ENCODE measurements at regions not wholly inside any gene's neighbourhood (a gene's known extent, or its start where the extent isn't known, plus 50 kb on each side); places are given as distances from the start of the nearest gene placed in this dataset.

GRCh38 chr6:165974817-165975216 lies 192.8 kb downstream of the TBXT start:
- no peak for TF ChIP-seq TAF1 (conservative IDR thresholded peaks at IDR 0.05)
- no peak for TF ChIP-seq HNF4G (IDR thresholded peaks at IDR 0.05)
- TF ChIP-seq RAD21 (IDR thresholded peaks at IDR 0.05): no peak
- TF ChIP-seq HNF4A (conservative IDR thresholded peaks at IDR 0.05): no peak
- no peak for TF ChIP-seq YY1 (IDR thresholded peaks at IDR 0.05)
- TF ChIP-seq EGR1 (IDR thresholded peaks at IDR 0.05; ENCODE audit: low read depth in 2 of 2): no peak
- TF ChIP-seq SP1 (IDR thresholded peaks at IDR 0.05): no peak
- no peak for TF ChIP-seq NR2F2 (IDR thresholded peaks at IDR 0.05)
- no peak for TF ChIP-seq RXRA (IDR thresholded peaks at IDR 0.05)
- TF ChIP-seq MAX (IDR thresholded peaks at IDR 0.05): no peak
- TF ChIP-seq JUND (IDR thresholded peaks at IDR 0.05): no peak
- no peak for TF ChIP-seq GABPA (IDR thresholded peaks at IDR 0.05 in 1 of 2, conservative IDR thresholded peaks at IDR 0.05 in 1 of 2)
- no peak for TF ChIP-seq FOXA2 (IDR thresholded peaks at IDR 0.05)
- no peak for TF ChIP-seq ZBTB33 (IDR thresholded peaks at IDR 0.05)
- no peak for TF ChIP-seq ATF3 (IDR thresholded peaks at IDR 0.05)

GRCh38 chr6:165973473-165973872 lies 194.2 kb downstream of the TBXT start:
- no peaks in the 10 kb centered on the region for H3K27me3 ChIP-seq (ENCODE audit: control insufficient read depth in 4 of 4, insufficient read depth in 4 of 4, low read length in 3 of 4)
- no peak for DNase-seq (ENCODE audit: low spot score)
- H3K27ac ChIP-seq (ENCODE audit: low read depth in 1 of 2, low read length in 2 of 2): no peak overlapping the region
- H3K36me3 ChIP-seq (ENCODE audit: control insufficient read depth in 4 of 4, insufficient read depth in 3 of 4, low read depth in 1 of 4, low read length in 3 of 4): no peaks in the 10 kb centered on the region
- no peaks in the 10 kb centered on the region for H3K4me1 ChIP-seq (ENCODE audit: control insufficient read depth in 4 of 4, insufficient read depth in 4 of 4, low read length in 3 of 4)
- 90% methylated on average over 7 of the region's 7 CpGs for WGBS
- TF ChIP-seq RAD21 (IDR thresholded peaks at IDR 0.05): no peak
- no peak for TF ChIP-seq FOXA2 (IDR thresholded peaks at IDR 0.05)
- no peak for TF ChIP-seq HNF4A (conservative IDR thresholded peaks at IDR 0.05)
- TF ChIP-seq RXRA (IDR thresholded peaks at IDR 0.05): no peak
- TF ChIP-seq NR2F2 (IDR thresholded peaks at IDR 0.05): no peak
- TF ChIP-seq ZBTB33 (IDR thresholded peaks at IDR 0.05): no peak
- TF ChIP-seq GABPA (IDR thresholded peaks at IDR 0.05 in 1 of 2, conservative IDR thresholded peaks at IDR 0.05 in 1 of 2): no peak
- no peak for TF ChIP-seq SP1 (IDR thresholded peaks at IDR 0.05)
- no peak for TF ChIP-seq YY1 (IDR thresholded peaks at IDR 0.05)
- TF ChIP-seq MAX (IDR thresholded peaks at IDR 0.05): no peak
- TF ChIP-seq JUND (IDR thresholded peaks at IDR 0.05): no peak
- no peak for TF ChIP-seq FOXA1 (IDR thresholded peaks at IDR 0.05)
- TF ChIP-seq HNF4G (IDR thresholded peaks at IDR 0.05): no peak
- H3K4me3 ChIP-seq (ENCODE audit: low read depth in 1 of 3, low read length in 3 of 3): no peak overlapping the region
- no peaks in the 10 kb centered on the region for H3K9me3 ChIP-seq (ENCODE audit: control insufficient read depth in 4 of 4, low read length in 3 of 4)
- no peak overlapping the region for H3K9ac ChIP-seq (ENCODE audit: low read depth in 1 of 2, low read length in 2 of 2)

More at GRCh38 chr6:165974817-165975216, 192.8 kb downstream of the TBXT start:
- Histone ChIP-seq H3K27ac (ENCODE audit: low read depth in 1 of 2, low read length in 2 of 2) (no peak overlapping the region), H3K9ac (ENCODE audit: low read depth in 1 of 2, low read length in 2 of 2) (no peak overlapping the region), H3K9me3 (ENCODE audit: control insufficient read depth in 4 of 4, low read length in 3 of 4) (no peaks in the 10 kb centered on the region), H3K4me3 (ENCODE audit: low read depth in 1 of 3, low read length in 3 of 3) (no peak overlapping the region), H3K4me1 (ENCODE audit: control insufficient read depth in 4 of 4, insufficient read depth in 4 of 4, low read length in 3 of 4) (no peaks in the 10 kb centered on the region), H3K27me3 (ENCODE audit: control insufficient read depth in 4 of 4, insufficient read depth in 4 of 4, low read length in 3 of 4) (no peaks in the 10 kb centered on the region), H3K36me3 (ENCODE audit: control insufficient read depth in 4 of 4, insufficient read depth in 3 of 4, low read depth in 1 of 4, low read length in 3 of 4) (no peaks in the 10 kb centered on the region)
- DNase-seq (ENCODE audit: low spot score): no peak
- WGBS: 57% methylated on average over 7 of the region's 7 CpGs
